ENCODE measurements at regions not wholly inside any gene's neighbourhood (a gene's known extent, or its start where the extent isn't known, plus 50 kb on each side); places are given as distances from the start of the nearest gene placed in this dataset.

GRCh38 chr3:25284249-25284648, 143.8 kb upstream of the RARB start:
- H3K9me3 ChIP-seq (ENCODE audit: control insufficient read depth, insufficient read depth, low read length) = no peaks in the 10 kb centered on the region
- no peak overlapping the region for H3K9ac ChIP-seq (ENCODE audit: low read depth, low read length)
- H3K36me3 ChIP-seq (ENCODE audit: insufficient read depth, low read length) = no peaks in the 10 kb centered on the region
- H3K4me1 ChIP-seq (ENCODE audit: insufficient read depth, low read length) = no peaks in the 10 kb centered on the region

- Histone ChIP-seq H3K4me1 (ENCODE audit: insufficient read depth, low read length) (peaks cover 4% of the 10 kb centered on the region; the same call in 1 of the 2 replicates), H3K9me3 (ENCODE audit: control insufficient read depth, insufficient read depth, low read length) (no peaks in the 10 kb centered on the region), H3K36me3 (ENCODE audit: insufficient read depth, low read length) (no peaks in the 10 kb centered on the region), H3K9ac (ENCODE audit: low read depth, low read length) (no peak overlapping the region)
Measured at GRCh38 chr3:25287291-25287884, 140.7 kb upstream of the RARB start.

- no peaks in the 10 kb centered on the region for H3K9me3 ChIP-seq (ENCODE audit: control insufficient read depth, insufficient read depth, low read length)
- no peak overlapping the region for H3K9ac ChIP-seq (ENCODE audit: low read depth, low read length)
- no peaks in the 10 kb centered on the region for H3K36me3 ChIP-seq (ENCODE audit: insufficient read depth, low read length)
- H3K4me1 ChIP-seq (ENCODE audit: insufficient read depth, low read length) = peaks cover 10% of the 10 kb centered on the region; the same call in 1 of the 2 replicates
Measured at GRCh38 chr3:25288413-25288812, 139.7 kb upstream of the RARB start.

- Histone ChIP-seq H3K9me3 (ENCODE audit: control insufficient read depth, insufficient read depth, low read length) (no peaks in the 10 kb centered on the region), H3K4me1 (ENCODE audit: insufficient read depth, low read length) (peaks cover 10% of the 10 kb centered on the region; the same call in 1 of the 2 replicates), H3K9ac (ENCODE audit: low read depth, low read length) (no peak overlapping the region), H3K36me3 (ENCODE audit: insufficient read depth, low read length) (no peaks in the 10 kb centered on the region)
Measured at GRCh38 chr3:25289156-25289555, 138.9 kb upstream of the RARB start.

GRCh38 chr3:25289663-25290062, 138.4 kb upstream of the RARB start:
- no peaks in the 10 kb centered on the region for H3K9me3 ChIP-seq (ENCODE audit: control insufficient read depth, insufficient read depth, low read length)
- no peak overlapping the region for H3K9ac ChIP-seq (ENCODE audit: low read depth, low read length)
- no peaks in the 10 kb centered on the region for H3K36me3 ChIP-seq (ENCODE audit: insufficient read depth, low read length)
- H3K4me1 ChIP-seq (ENCODE audit: insufficient read depth, low read length) = peaks cover 10% of the 10 kb centered on the region; the same call in 1 of the 2 replicates

GRCh38 chr3:25291481-25291905, 136.6 kb upstream of the RARB start:
- H3K36me3 ChIP-seq (ENCODE audit: insufficient read depth, low read length) = no peaks in the 10 kb centered on the region
- peaks cover 10% of the 10 kb centered on the region; the same call in 1 of the 2 replicates for H3K4me1 ChIP-seq (ENCODE audit: insufficient read depth, low read length)
- H3K9me3 ChIP-seq (ENCODE audit: control insufficient read depth, insufficient read depth, low read length) = no peaks in the 10 kb centered on the region
- no peak overlapping the region for H3K9ac ChIP-seq (ENCODE audit: low read depth, low read length)

- Histone ChIP-seq H3K4me1 (ENCODE audit: insufficient read depth, low read length) (peaks cover 10% of the 10 kb centered on the region; the same call in 1 of the 2 replicates), H3K9me3 (ENCODE audit: control insufficient read depth, insufficient read depth, low read length) (no peaks in the 10 kb centered on the region), H3K36me3 (ENCODE audit: insufficient read depth, low read length) (no peaks in the 10 kb centered on the region), H3K9ac (ENCODE audit: low read depth, low read length) (no peak overlapping the region)
Measured at GRCh38 chr3:25292036-25292435, 136.0 kb upstream of the RARB start.

GRCh38 chr3:25292595-25292994, 135.5 kb upstream of the RARB start:
- Histone ChIP-seq H3K36me3 (ENCODE audit: insufficient read depth, low read length) (no peaks in the 10 kb centered on the region), H3K4me1 (ENCODE audit: insufficient read depth, low read length) (peaks cover 10% of the 10 kb centered on the region; the same call in 1 of the 2 replicates), H3K9ac (ENCODE audit: low read depth, low read length) (no peak overlapping the region), H3K9me3 (ENCODE audit: control insufficient read depth, insufficient read depth, low read length) (no peaks in the 10 kb centered on the region)

GRCh38 chr3:25293736-25294135, 134.3 kb upstream of the RARB start:
- H3K4me1 ChIP-seq (ENCODE audit: insufficient read depth, low read length) = peaks cover 10% of the 10 kb centered on the region; the same call in 1 of the 2 replicates
- H3K9ac ChIP-seq (ENCODE audit: low read depth, low read length) = no peak overlapping the region
- H3K9me3 ChIP-seq (ENCODE audit: control insufficient read depth, insufficient read depth, low read length) = no peaks in the 10 kb centered on the region
- H3K36me3 ChIP-seq (ENCODE audit: insufficient read depth, low read length) = no peaks in the 10 kb centered on the region

GRCh38 chr3:25294169-25294805, 133.8 kb upstream of the RARB start:
- no peaks in the 10 kb centered on the region for H3K36me3 ChIP-seq (ENCODE audit: insufficient read depth, low read length)
- H3K9ac ChIP-seq (ENCODE audit: low read depth, low read length) = no peak overlapping the region
- H3K4me1 ChIP-seq (ENCODE audit: insufficient read depth, low read length) = peaks cover 10% of the 10 kb centered on the region; the same call in 1 of the 2 replicates
- no peaks in the 10 kb centered on the region for H3K9me3 ChIP-seq (ENCODE audit: control insufficient read depth, insufficient read depth, low read length)

GRCh38 chr3:25297667-25298585, 130.1 kb upstream of the RARB start:
- Histone ChIP-seq H3K9me3 (ENCODE audit: control insufficient read depth, insufficient read depth, low read length) (no peaks in the 10 kb centered on the region), H3K36me3 (ENCODE audit: insufficient read depth, low read length) (no peaks in the 10 kb centered on the region), H3K4me1 (ENCODE audit: insufficient read depth, low read length) (peaks cover 3% of the 10 kb centered on the region; the same call in 1 of the 2 replicates)

GRCh38 chr3:25300141-25300540, 127.9 kb upstream of the RARB start:
- H3K4me1 ChIP-seq (ENCODE audit: insufficient read depth, low read length) = 0 out of 2 replicates have a peak, but pooled peaks cover 1% of the 10 kb centered on the region
- H3K9ac ChIP-seq (ENCODE audit: low read depth, low read length) = no peak overlapping the region
- no peaks in the 10 kb centered on the region for H3K9me3 ChIP-seq (ENCODE audit: control insufficient read depth, insufficient read depth, low read length)
- no peaks in the 10 kb centered on the region for H3K36me3 ChIP-seq (ENCODE audit: insufficient read depth, low read length)

More at GRCh38 chr3:25297667-25298585, 130.1 kb upstream of the RARB start:
- no peak overlapping the region for H3K9ac ChIP-seq (ENCODE audit: low read depth, low read length)

GRCh38 chr3:25304916-25305315, 123.1 kb upstream of the RARB start:
- no peaks in the 10 kb centered on the region for H3K9me3 ChIP-seq (ENCODE audit: control insufficient read depth, insufficient read depth, low read length)
- 0 out of 2 replicates have a peak, but pooled peaks cover 5% of the 10 kb centered on the region for H3K4me1 ChIP-seq (ENCODE audit: insufficient read depth, low read length)
- H3K9ac ChIP-seq (ENCODE audit: low read depth, low read length) = no peak overlapping the region
- H3K36me3 ChIP-seq (ENCODE audit: insufficient read depth, low read length) = no peaks in the 10 kb centered on the region

- Histone ChIP-seq H3K36me3 (ENCODE audit: insufficient read depth, low read length) (no peaks in the 10 kb centered on the region), H3K9me3 (ENCODE audit: control insufficient read depth, insufficient read depth, low read length) (no peaks in the 10 kb centered on the region), H3K4me1 (ENCODE audit: insufficient read depth, low read length) (0 out of 2 replicates have a peak, but pooled peaks cover 5% of the 10 kb centered on the region), H3K9ac (ENCODE audit: low read depth, low read length) (no peak overlapping the region)
Measured at GRCh38 chr3:25306066-25306465, 122.0 kb upstream of the RARB start.

Measured in ES-I3 (cell line).